Sigmoid colon (tissue), 6 donors: ENCODE measurements at regions not wholly inside any gene's neighbourhood (a gene's known extent, or its start where the extent isn't known, plus 50 kb on each side); places are given as distances from the start of the nearest gene placed in this dataset.

Experiments used
- DNase-seq: peaks from one replicate; pipeline ENCODE4 v3.0.0-alpha.2; 2019
- H3K27ac ChIP-seq, 4 donors: fragments of 200-600 bp; sonication (generic); one replicate each; pipeline ENCODE4 v1.5.1; 2016 to 2019; ENCODE audit warnings: mild to moderate bottlenecking in 1 of 4
- H3K27me3 ChIP-seq, 3 donors: fragments of 200-600 bp; sonication (generic); one replicate each; pipeline ENCODE4 v1.5.1; 2019; ENCODE audit warnings: mild to moderate bottlenecking in 1 of 3
- H3K36me3 ChIP-seq, 4 donors: fragments of 200-600 bp; sonication (generic); one replicate each; pipeline ENCODE4 v1.5.1; 2016 to 2019
- H3K4me1 ChIP-seq, 4 donors: fragments of 200-600 bp; sonication (generic); one replicate each; pipeline ENCODE4 v1.5.1; 2017 to 2019
- H3K4me3 ChIP-seq, 4 donors: fragments of 200-600 bp; sonication (generic); one replicate each; pipeline ENCODE4 v1.5.1; 2017 to 2019; ENCODE audit warnings: mild to moderate bottlenecking in 2 of 4, moderate library complexity in 1 of 4
- H3K9me3 ChIP-seq, 4 donors: fragments of 200-600 bp in 3 of 4; sonication (generic) in 3 of 4; one replicate each; pipeline versions ENCODE4 v1.5.1 to v1.6.1; 2013 to 2019
- EP300 ChIP-seq, 4 donors: sonication (generic); formaldehyde crosslinking; IDR thresholded peaks; one replicate each; pipeline ENCODE4 v1.6.1; 2017; ENCODE audit warnings: antibody characterized with exemption in 4 of 4
- POLR2A ChIP-seq, 2 donors: fragments of 450-650 bp; IDR thresholded peaks; one replicate each; pipeline ENCODE4 v1.6.1; 2016; ENCODE audit warnings: antibody characterized with exemption in 2 of 2, mild to moderate bottlenecking in 2 of 2, moderate library complexity in 2 of 2
- POLR2AphosphoS5 ChIP-seq, 4 donors: sonication (generic); formaldehyde crosslinking; IDR thresholded peaks; one replicate each; pipeline ENCODE4 v1.6.1; 2017; ENCODE audit warnings: antibody characterized with exemption in 4 of 4
- WGBS, 2 donors: extraction: QIAGEN DNeasy Blood & Tissue Kit; methylation state at CpG; one replicate each; pipeline ENCODE4 v1.1.7; 2013; 5-methylcytosine and 5-hydroxymethylcytosine counted together
- intact Hi-C: fragments of 100-400 bp; cut with DNase I; formaldehyde crosslinking; loops from one replicate; pipeline ENCODE4 v1.15.1; 2023
- TF ChIP-seq, protein P1 (sequence below), 4 experiments: fragments of 450-650 bp in 3 of 4; fragments of 200-600 bp in 1 of 4; IDR thresholded peaks; one replicate each; pipeline ENCODE4 v1.5.1; 2016 to 2019; ENCODE audit warnings: antibody characterized with exemption in 4 of 4, mild to moderate bottlenecking in 3 of 4, moderate library complexity in 2 of 4
- donor health status: healthy with polysubstance abuse.
- donor health status: healthy.

DNA sequence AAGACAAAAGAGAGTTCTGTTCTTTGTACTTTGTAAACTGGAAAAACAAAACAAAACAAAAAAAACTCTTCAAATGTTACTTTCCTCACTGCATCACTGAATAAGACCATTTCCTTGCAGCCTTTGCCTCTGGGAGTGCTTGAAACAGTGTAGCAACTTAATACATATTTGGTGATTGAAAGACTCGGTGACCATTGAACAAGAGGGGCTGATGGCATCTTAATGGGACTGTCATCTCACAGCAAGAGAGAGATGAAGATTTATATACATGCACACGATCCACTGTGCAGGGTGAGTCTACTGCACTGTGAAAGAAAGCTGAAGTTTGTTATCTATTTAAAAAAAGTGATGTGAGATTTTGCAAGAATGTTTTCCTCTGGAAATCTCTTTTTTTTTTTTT is 111.9 kb upstream of the KLHL25 start:
- Histone ChIP-seq H3K27me3 (no peaks in the 10 kb centered on the region), H3K4me1 (no peaks in the 10 kb centered on the region), H3K27ac (no peak overlapping the region), H3K36me3 (no peaks in the 10 kb centered on the region), H3K9me3 (no peaks in the 10 kb centered on the region), H3K4me3 (no peak overlapping the region)
- 64 to 77% methylated on average over 2 of the region's 2 CpGs for WGBS, 2 donors
- intact Hi-C loops: no loop called here
- DNase-seq: no peak
- TF ChIP-seq POLR2A (IDR thresholded peaks at IDR 0.05): no peak
- TF ChIP-seq, protein P1, sequence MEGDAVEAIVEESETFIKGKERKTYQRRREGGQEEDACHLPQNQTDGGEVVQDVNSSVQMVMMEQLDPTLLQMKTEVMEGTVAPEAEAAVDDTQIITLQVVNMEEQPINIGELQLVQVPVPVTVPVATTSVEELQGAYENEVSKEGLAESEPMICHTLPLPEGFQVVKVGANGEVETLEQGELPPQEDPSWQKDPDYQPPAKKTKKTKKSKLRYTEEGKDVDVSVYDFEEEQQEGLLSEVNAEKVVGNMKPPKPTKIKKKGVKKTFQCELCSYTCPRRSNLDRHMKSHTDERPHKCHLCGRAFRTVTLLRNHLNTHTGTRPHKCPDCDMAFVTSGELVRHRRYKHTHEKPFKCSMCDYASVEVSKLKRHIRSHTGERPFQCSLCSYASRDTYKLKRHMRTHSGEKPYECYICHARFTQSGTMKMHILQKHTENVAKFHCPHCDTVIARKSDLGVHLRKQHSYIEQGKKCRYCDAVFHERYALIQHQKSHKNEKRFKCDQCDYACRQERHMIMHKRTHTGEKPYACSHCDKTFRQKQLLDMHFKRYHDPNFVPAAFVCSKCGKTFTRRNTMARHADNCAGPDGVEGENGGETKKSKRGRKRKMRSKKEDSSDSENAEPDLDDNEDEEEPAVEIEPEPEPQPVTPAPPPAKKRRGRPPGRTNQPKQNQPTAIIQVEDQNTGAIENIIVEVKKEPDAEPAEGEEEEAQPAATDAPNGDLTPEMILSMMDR (IDR thresholded peaks at IDR 0.05): no peak
- no peak for TF ChIP-seq POLR2AphosphoS5 (IDR thresholded peaks at IDR 0.05)
- TF ChIP-seq EP300 (IDR thresholded peaks at IDR 0.05): no peak

DNA sequence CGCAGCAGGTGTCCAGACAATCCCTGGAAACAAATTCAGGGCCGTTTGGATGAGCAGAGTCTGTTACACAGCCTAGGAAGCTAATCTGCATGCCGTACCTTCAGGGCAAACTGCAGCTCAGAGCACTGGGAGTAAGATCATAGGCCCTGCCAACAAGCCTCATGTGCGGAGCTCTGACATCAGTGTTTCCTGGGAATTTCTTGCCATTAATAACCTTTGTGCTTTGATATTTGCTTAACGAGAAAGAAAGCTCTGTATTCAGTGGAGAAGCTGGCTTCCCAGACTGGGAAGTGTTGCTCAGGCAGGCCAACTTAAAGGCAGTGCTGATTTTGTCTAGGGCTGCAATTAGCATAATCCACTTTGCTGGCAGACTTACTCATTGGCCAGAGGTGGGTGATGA is 116.1 kb upstream of the KLHL25 start:
- H3K4me1 ChIP-seq: no peaks in the 10 kb centered on the region
- WGBS, 2 donors: 53 to 71% methylated on average over 5 of the region's 5 CpGs
- TF ChIP-seq POLR2A (IDR thresholded peaks at IDR 0.05): no peak
- TF ChIP-seq EP300 (IDR thresholded peaks at IDR 0.05): no peak
- TF ChIP-seq, protein P1 (IDR thresholded peaks at IDR 0.05): no peak
- TF ChIP-seq POLR2AphosphoS5 (IDR thresholded peaks at IDR 0.05): no peak
- no peak for DNase-seq
- H3K27me3 ChIP-seq: no peaks in the 10 kb centered on the region
- no peak overlapping the region for H3K27ac ChIP-seq
- H3K9me3 ChIP-seq: no peaks in the 10 kb centered on the region
- no peak overlapping the region for H3K4me3 ChIP-seq
- H3K36me3 ChIP-seq: no peaks in the 10 kb centered on the region
- intact Hi-C loops: no loop called here

DNA sequence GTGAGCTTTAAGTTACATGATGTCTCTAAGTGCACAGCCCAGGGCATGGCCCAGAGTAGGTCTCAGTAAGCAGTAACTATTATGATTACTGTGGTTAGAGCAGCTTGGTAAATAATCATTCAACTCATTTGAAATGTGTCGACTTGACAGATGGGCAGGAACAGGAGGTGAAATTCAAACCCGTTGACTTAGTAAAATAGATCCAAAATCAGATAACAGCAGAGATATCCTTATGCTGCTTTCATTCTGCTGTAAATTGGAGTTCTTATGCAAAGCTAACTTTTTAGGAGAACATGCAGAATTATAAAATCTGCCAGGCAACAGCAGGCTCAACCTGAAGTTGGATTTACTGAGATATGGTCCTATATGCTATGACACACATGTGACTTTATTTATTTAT is 118.7 kb upstream of the KLHL25 start:
- intact Hi-C loops: no loop called here
- TF ChIP-seq EP300 (IDR thresholded peaks at IDR 0.05): no peak
- no peak for TF ChIP-seq POLR2AphosphoS5 (IDR thresholded peaks at IDR 0.05)
- TF ChIP-seq, protein P1 (IDR thresholded peaks at IDR 0.05): no peak
- no peak for TF ChIP-seq POLR2A (IDR thresholded peaks at IDR 0.05)

DNA sequence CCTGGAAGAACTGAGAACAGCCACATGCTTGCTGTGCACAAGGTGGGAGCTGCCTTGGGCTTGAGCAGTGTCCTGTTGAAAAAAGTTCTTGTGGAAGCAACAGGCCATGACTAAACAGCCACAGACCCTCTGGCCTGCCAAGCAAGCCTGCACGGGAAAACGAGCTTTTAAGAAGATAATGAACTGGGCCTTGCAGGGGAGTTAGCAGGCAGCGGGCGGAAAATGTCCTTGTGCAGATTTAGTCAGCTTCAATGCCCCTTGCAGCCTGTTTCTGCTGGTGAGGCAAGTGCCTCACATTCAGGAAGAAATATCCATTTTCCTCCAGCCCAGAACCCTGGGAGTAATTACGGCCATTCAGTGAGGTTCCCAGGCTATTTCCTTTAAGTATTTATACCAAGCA is 126.2 kb upstream of the KLHL25 start:
- no peak overlapping the region for H3K4me3 ChIP-seq
- H3K36me3 ChIP-seq: no peaks in the 10 kb centered on the region
- H3K27ac ChIP-seq: no peak overlapping the region
- no peaks in the 10 kb centered on the region for H3K9me3 ChIP-seq
- H3K4me1 ChIP-seq: no peaks in the 10 kb centered on the region
- intact Hi-C loops: no loop called here
- 79 to 80% methylated on average over 5 of the region's 5 CpGs for WGBS, 2 donors
- TF ChIP-seq, protein P1 (IDR thresholded peaks at IDR 0.05): no peak
- no peak for TF ChIP-seq POLR2A (IDR thresholded peaks at IDR 0.05)
- no peak for TF ChIP-seq POLR2AphosphoS5 (IDR thresholded peaks at IDR 0.05)
- no peak for TF ChIP-seq EP300 (IDR thresholded peaks at IDR 0.05)
- no peak for DNase-seq
- no peaks in the 10 kb centered on the region for H3K27me3 ChIP-seq

More for the DNA sequence above, 118.7 kb upstream of the KLHL25 start:
- Histone ChIP-seq H3K27me3 (no peaks in the 10 kb centered on the region), H3K9me3 (no peaks in the 10 kb centered on the region), H3K36me3 (no peaks in the 10 kb centered on the region), H3K27ac (no peak overlapping the region), H3K4me3 (no peak overlapping the region), H3K4me1 (no peaks in the 10 kb centered on the region)
- DNase-seq: no peak
- WGBS, 2 donors: 53 to 56% methylated on average over 2 of the region's 2 CpGs

DNA sequence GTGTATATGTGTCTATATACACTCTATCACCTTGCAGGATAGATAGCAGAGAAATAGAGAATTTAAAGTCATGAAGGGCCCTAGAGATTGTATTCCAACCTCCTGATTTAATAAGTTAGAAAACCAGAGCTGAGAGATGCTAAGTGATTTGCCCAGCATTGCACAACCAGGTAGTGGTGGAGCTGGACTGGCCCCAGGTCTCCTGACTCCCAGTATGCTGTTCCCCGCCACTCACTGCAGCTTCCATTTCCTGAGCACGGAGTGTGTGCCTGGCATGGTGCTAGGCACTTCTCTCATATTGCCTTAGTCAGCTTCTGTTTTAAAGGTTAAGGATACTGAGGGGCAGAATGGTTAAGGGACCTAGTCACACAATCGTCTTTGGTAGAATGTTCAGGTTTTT is 129.4 kb upstream of the KLHL25 start:
- no peak for DNase-seq
- Histone ChIP-seq H3K4me3 (no peak overlapping the region), H3K36me3 (no peaks in the 10 kb centered on the region), H3K9me3 (no peaks in the 10 kb centered on the region), H3K27ac (no peak overlapping the region), H3K27me3 (no peaks in the 10 kb centered on the region), H3K4me1 (no peaks in the 10 kb centered on the region)
- TF ChIP-seq POLR2A (IDR thresholded peaks at IDR 0.05) (no peak), EP300 (IDR thresholded peaks at IDR 0.05) (no peak), POLR2AphosphoS5 (IDR thresholded peaks at IDR 0.05) (no peak)
- TF ChIP-seq, protein P1 (IDR thresholded peaks at IDR 0.05): no peak
- intact Hi-C loops: no loop called here
- 85 to 92% methylated on average over 3 of the region's 3 CpGs for WGBS, 2 donors
